HL-60 (cell line): ENCODE measurements at regions not wholly inside any gene's neighbourhood (a gene's known extent, or its start where the extent isn't known, plus 50 kb on each side); places are given as distances from the start of the nearest gene placed in this dataset.

Source experiments
- GABPA ChIP-seq: IDR thresholded peaks from 2 replicates; pipeline ENCODE4 v1.6.1; 2012; ENCODE audit warnings: low read depth
- TF ChIP-seq, protein P1 (sequence below): IDR thresholded peaks from one replicate; pipeline ENCODE4 v1.5.1; 2011; ENCODE audit warnings: low read length, control low read depth, inconsistent platforms; ENCODE audit not compliant: insufficient read depth
- TF ChIP-seq, protein P2 (sequence below): IDR thresholded peaks from 2 replicates; pipeline ENCODE4 v1.6.1; 2012; ENCODE audit warnings: low read depth; ENCODE audit not compliant: insufficient replicate concordance

- TF ChIP-seq, protein P1, sequence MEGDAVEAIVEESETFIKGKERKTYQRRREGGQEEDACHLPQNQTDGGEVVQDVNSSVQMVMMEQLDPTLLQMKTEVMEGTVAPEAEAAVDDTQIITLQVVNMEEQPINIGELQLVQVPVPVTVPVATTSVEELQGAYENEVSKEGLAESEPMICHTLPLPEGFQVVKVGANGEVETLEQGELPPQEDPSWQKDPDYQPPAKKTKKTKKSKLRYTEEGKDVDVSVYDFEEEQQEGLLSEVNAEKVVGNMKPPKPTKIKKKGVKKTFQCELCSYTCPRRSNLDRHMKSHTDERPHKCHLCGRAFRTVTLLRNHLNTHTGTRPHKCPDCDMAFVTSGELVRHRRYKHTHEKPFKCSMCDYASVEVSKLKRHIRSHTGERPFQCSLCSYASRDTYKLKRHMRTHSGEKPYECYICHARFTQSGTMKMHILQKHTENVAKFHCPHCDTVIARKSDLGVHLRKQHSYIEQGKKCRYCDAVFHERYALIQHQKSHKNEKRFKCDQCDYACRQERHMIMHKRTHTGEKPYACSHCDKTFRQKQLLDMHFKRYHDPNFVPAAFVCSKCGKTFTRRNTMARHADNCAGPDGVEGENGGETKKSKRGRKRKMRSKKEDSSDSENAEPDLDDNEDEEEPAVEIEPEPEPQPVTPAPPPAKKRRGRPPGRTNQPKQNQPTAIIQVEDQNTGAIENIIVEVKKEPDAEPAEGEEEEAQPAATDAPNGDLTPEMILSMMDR, result no peak
- TF ChIP-seq, protein P2, sequence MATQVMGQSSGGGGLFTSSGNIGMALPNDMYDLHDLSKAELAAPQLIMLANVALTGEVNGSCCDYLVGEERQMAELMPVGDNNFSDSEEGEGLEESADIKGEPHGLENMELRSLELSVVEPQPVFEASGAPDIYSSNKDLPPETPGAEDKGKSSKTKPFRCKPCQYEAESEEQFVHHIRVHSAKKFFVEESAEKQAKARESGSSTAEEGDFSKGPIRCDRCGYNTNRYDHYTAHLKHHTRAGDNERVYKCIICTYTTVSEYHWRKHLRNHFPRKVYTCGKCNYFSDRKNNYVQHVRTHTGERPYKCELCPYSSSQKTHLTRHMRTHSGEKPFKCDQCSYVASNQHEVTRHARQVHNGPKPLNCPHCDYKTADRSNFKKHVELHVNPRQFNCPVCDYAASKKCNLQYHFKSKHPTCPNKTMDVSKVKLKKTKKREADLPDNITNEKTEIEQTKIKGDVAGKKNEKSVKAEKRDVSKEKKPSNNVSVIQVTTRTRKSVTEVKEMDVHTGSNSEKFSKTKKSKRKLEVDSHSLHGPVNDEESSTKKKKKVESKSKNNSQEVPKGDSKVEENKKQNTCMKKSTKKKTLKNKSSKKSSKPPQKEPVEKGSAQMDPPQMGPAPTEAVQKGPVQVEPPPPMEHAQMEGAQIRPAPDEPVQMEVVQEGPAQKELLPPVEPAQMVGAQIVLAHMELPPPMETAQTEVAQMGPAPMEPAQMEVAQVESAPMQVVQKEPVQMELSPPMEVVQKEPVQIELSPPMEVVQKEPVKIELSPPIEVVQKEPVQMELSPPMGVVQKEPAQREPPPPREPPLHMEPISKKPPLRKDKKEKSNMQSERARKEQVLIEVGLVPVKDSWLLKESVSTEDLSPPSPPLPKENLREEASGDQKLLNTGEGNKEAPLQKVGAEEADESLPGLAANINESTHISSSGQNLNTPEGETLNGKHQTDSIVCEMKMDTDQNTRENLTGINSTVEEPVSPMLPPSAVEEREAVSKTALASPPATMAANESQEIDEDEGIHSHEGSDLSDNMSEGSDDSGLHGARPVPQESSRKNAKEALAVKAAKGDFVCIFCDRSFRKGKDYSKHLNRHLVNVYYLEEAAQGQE, result no peak
- TF ChIP-seq GABPA, result no peak
Observed at GRCh38 chr5:74327339-74327685, 313.2 kb downstream of the ENC1 start.
